ENCODE measurements at regions not wholly inside any gene's neighbourhood (a gene's known extent, or its start where the extent isn't known, plus 50 kb on each side); places are given as distances from the start of the nearest gene placed in this dataset.
"Not testable (repeated sequence)": the region's sequence is repeated elsewhere in the genome, so short reads cannot be mapped to it uniquely, and the experiment has no call there.

DNA sequence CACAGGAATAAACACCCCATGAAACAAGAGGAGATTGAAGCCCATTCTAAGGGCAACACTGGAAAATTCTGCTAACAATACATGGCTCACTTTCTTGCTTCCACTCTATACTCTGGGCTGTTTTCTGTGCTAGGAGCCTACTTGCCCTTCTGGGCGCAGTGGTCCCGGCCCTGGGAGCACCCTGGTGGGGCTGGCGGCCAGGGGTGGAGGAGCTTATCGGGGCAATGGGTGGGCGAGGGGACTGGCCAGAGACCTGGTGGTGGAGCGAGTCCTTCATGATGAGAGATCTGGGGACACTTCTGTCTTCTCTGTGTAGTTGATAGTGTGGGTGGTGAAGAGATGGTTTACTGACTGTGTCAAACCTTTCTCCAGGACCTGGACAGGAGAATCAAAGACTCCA lies 1128.5 kb downstream of the TBL1XR1 start:
- H3K9me3 Mint-ChIP-seq (ENCODE audit: low read depth), result peaks cover 3% of the 10 kb centered on the region
- DNase-seq (no peak), ATAC-seq (no peak)
- no peaks in the 10 kb centered on the region for H3K4me1 Mint-ChIP-seq
- H3K27me3 Mint-ChIP-seq, result no peaks in the 10 kb centered on the region
- CTCF ChIA-PET, result no interaction called here
- no peaks in the 10 kb centered on the region for H3K36me3 Mint-ChIP-seq
- no peak overlapping the region for H3K27ac Mint-ChIP-seq
- H3K4me3 Mint-ChIP-seq, result no peak overlapping the region

GRCh38 chr3:176058856-176059255 lies 1138.4 kb downstream of the TBL1XR1 start:
- no peak overlapping the region for H3K27ac Mint-ChIP-seq
- H3K9me3 Mint-ChIP-seq (ENCODE audit: low read depth), result peaks cover 4% of the 10 kb centered on the region
- ATAC-seq (no peak), DNase-seq (no peak)
- no peaks in the 10 kb centered on the region for H3K4me1 Mint-ChIP-seq
- CTCF ChIA-PET, result no interaction called here
- H3K27me3 Mint-ChIP-seq, result no peaks in the 10 kb centered on the region
- H3K36me3 Mint-ChIP-seq, result no peaks in the 10 kb centered on the region
- no peak overlapping the region for H3K4me3 Mint-ChIP-seq

GRCh38 chr3:176055836-176056235 lies 1141.4 kb downstream of the TBL1XR1 start:
- DNase-seq (no peak), ATAC-seq (no peak)
- Mint-ChIP-seq H3K4me3 (no peak overlapping the region), H3K9me3 (ENCODE audit: low read depth) (peaks cover 4% of the 10 kb centered on the region), H3K36me3 (no peaks in the 10 kb centered on the region), H3K27me3 (no peaks in the 10 kb centered on the region), H3K27ac (no peak overlapping the region), H3K4me1 (no peaks in the 10 kb centered on the region)
- CTCF ChIA-PET, result no interaction called here

DNA sequence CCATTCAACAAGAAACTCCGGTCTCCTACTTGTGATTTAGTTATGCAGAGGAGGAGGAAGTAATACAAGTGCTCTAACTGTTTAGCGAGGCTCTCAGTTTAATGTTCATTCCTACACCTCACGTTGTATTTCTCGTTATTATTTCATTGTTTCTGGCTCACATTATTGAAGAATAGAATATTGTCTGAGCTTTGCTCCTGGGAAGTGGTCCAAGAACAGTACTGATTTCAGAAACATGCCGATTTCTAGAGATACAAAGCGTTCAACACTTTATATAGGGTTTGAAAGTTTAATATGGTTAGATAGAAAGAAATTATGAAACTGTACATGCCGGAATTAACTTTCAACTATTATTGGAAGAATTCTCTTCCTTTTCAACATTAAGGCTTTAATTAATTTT lies 1145.5 kb downstream of the TBL1XR1 start:
- no peak overlapping the region for H3K4me3 Mint-ChIP-seq
- DNase-seq (no peak), ATAC-seq (no peak)
- CTCF ChIA-PET, result no interaction called here
- no peaks in the 10 kb centered on the region for H3K4me1 Mint-ChIP-seq
- H3K27ac Mint-ChIP-seq, result no peak overlapping the region
- peaks cover 4% of the 10 kb centered on the region for H3K9me3 Mint-ChIP-seq (ENCODE audit: low read depth)
- no peaks in the 10 kb centered on the region for H3K27me3 Mint-ChIP-seq
- H3K36me3 Mint-ChIP-seq, result no peaks in the 10 kb centered on the region

GRCh38 chr3:176046703-176047102 lies 1150.6 kb downstream of the TBL1XR1 start:
- ATAC-seq, result no peak
- Mint-ChIP-seq H3K27me3 (no peaks in the 10 kb centered on the region), H3K4me1 (no peaks in the 10 kb centered on the region), H3K36me3 (no peaks in the 10 kb centered on the region), H3K4me3 (no peak overlapping the region), H3K27ac (no peak overlapping the region), H3K9me3 (ENCODE audit: low read depth) (peaks cover 2% of the 10 kb centered on the region)
- DNase-seq, result no peak
- CTCF ChIA-PET, result no interaction called here

GRCh38 chr3:176041812-176042211 lies 1155.5 kb downstream of the TBL1XR1 start:
- H3K9me3 Mint-ChIP-seq (ENCODE audit: low read depth), result peaks cover 2% of the 10 kb centered on the region
- CTCF ChIA-PET, result no interaction called here
- no peak overlapping the region for H3K27ac Mint-ChIP-seq
- no peaks in the 10 kb centered on the region for H3K36me3 Mint-ChIP-seq
- H3K4me1 Mint-ChIP-seq, result no peaks in the 10 kb centered on the region
- ATAC-seq, result no peak
- H3K27me3 Mint-ChIP-seq, result no peaks in the 10 kb centered on the region
- no peak for DNase-seq
- no peak overlapping the region for H3K4me3 Mint-ChIP-seq

DNA sequence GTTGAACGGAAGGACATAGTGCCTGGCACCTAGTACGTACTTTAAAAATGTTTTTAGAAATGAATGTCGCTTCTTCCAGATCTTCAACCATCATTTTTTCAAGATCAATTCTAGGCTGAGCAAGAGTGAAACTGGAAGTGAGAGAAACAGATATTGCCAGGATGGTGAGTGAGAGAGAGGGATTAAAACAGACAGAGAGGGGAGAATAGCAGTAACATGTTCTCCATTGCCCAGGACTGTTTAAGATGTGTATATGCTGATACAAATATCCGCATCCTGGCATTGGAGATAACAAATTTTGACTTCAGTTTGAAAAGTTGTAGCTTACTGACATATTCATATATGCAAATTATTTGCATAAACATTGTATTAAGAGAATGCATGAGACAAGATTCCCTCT lies 1156.1 kb downstream of the TBL1XR1 start:
- Mint-ChIP-seq H3K4me3 (no peak overlapping the region), H3K4me1 (no peaks in the 10 kb centered on the region), H3K27me3 (no peaks in the 10 kb centered on the region), H3K27ac (no peak overlapping the region), H3K9me3 (ENCODE audit: low read depth) (peaks cover 2% of the 10 kb centered on the region), H3K36me3 (no peaks in the 10 kb centered on the region)
- CTCF ChIA-PET, result no interaction called here
- DNase-seq (no peak), ATAC-seq (no peak)

GRCh38 chr3:176037636-176038035 lies 1159.6 kb downstream of the TBL1XR1 start:
- Mint-ChIP-seq H3K4me1 (no peaks in the 10 kb centered on the region), H3K4me3 (no peak overlapping the region), H3K36me3 (no peaks in the 10 kb centered on the region), H3K9me3 (ENCODE audit: low read depth) (peaks cover 2% of the 10 kb centered on the region), H3K27me3 (no peaks in the 10 kb centered on the region), H3K27ac (no peak overlapping the region)
- CTCF ChIA-PET, result no interaction called here
- ATAC-seq (no peak), DNase-seq (no peak)

DNA sequence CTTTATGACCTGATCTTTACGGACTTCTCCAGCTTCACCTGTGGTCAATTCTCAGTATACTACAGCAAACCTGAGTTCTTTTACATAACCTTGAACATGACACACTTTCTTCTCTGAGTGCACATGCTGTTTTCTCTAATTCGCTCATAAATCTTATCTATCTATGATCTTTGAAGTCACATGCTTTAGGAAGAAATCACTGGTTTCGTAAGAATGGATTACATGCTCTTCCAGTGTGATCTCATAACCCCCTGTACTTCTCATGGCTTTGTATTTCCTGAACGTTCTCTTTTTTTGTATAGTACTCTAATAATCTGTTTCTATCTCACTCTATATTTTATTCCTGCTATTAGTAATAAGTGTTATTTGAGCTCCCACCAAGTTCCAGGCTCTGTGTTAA lies 1165.2 kb downstream of the TBL1XR1 start:
- ATAC-seq, result no peak
- CTCF ChIA-PET, result no interaction called here
- Mint-ChIP-seq H3K27ac (no peak overlapping the region), H3K27me3 (no peaks in the 10 kb centered on the region), H3K9me3 (ENCODE audit: low read depth) (peaks cover 2% of the 10 kb centered on the region), H3K36me3 (no peaks in the 10 kb centered on the region), H3K4me3 (no peak overlapping the region), H3K4me1 (no peaks in the 10 kb centered on the region)
- no peak for DNase-seq

GRCh38 chr3:176016203-176016602 lies 1157.1 kb downstream of the NAALADL2 start:
- H3K4me1 Mint-ChIP-seq; H3K27me3 Mint-ChIP-seq; H3K4me3 Mint-ChIP-seq; CTCF ChIA-PET; H3K27ac Mint-ChIP-seq; DNase-seq; H3K36me3 Mint-ChIP-seq; ATAC-seq; H3K9me3 Mint-ChIP-seq (ENCODE audit: low read depth): not testable (repeated sequence)

DNA sequence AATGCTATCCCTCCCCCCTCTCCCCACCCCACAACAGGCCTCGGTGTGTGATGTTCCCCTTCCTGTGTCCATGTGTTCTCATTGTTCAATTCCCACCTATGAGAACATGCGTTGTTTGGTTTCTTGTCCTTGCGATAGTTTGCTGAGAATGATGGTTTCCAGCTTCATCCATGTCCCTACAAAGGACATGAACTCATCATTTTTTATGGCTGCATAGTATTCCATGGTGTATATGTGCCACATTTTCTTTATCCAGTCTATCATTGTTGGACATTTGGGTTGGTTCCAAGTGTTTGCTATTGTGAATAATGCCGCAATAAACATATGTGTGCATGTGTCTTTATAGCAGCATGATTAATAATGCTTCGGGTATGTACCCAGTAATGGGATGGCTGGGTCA lies 1156.1 kb downstream of the NAALADL2 start:
- ATAC-seq; CTCF ChIA-PET; H3K36me3 Mint-ChIP-seq; H3K4me1 Mint-ChIP-seq; H3K9me3 Mint-ChIP-seq (ENCODE audit: low read depth); H3K4me3 Mint-ChIP-seq; H3K27me3 Mint-ChIP-seq; H3K27ac Mint-ChIP-seq; DNase-seq: not testable (repeated sequence)

GRCh38 chr3:176009256-176009655 lies 1150.1 kb downstream of the NAALADL2 start:
- Mint-ChIP-seq H3K36me3 (no peaks in the 10 kb centered on the region), H3K27ac (no peak overlapping the region), H3K4me3 (no peak overlapping the region), H3K27me3 (no peaks in the 10 kb centered on the region), H3K4me1 (no peaks in the 10 kb centered on the region), H3K9me3 (ENCODE audit: low read depth) (peaks cover 5% of the 10 kb centered on the region)
- DNase-seq, result no peak
- ATAC-seq, result no peak
- CTCF ChIA-PET, result no interaction called here

GRCh38 chr3:176005564-176005963 lies 1146.4 kb downstream of the NAALADL2 start:
- no peaks in the 10 kb centered on the region for H3K27me3 Mint-ChIP-seq
- CTCF ChIA-PET, result no interaction called here
- no peaks in the 10 kb centered on the region for H3K4me1 Mint-ChIP-seq
- H3K27ac Mint-ChIP-seq, result no peak overlapping the region
- H3K9me3 Mint-ChIP-seq (ENCODE audit: low read depth), result peaks cover 2% of the 10 kb centered on the region
- ATAC-seq, result no peak
- DNase-seq, result no peak
- no peak overlapping the region for H3K4me3 Mint-ChIP-seq
- H3K36me3 Mint-ChIP-seq, result no peaks in the 10 kb centered on the region

GRCh38 chr3:175989161-175989560 lies 1130.0 kb downstream of the NAALADL2 start:
- DNase-seq, result no peak
- CTCF ChIA-PET, result no interaction called here
- Mint-ChIP-seq H3K4me1 (no peaks in the 10 kb centered on the region), H3K36me3 (no peaks in the 10 kb centered on the region), H3K27me3 (no peaks in the 10 kb centered on the region), H3K27ac (no peak overlapping the region), H3K9me3 (ENCODE audit: low read depth) (peaks cover 8% of the 10 kb centered on the region), H3K4me3 (no peak overlapping the region)
- no peak for ATAC-seq

GRCh38 chr3:175988401-175988800 lies 1129.3 kb downstream of the NAALADL2 start:
- H3K9me3 Mint-ChIP-seq (ENCODE audit: low read depth), result peaks cover 8% of the 10 kb centered on the region
- H3K4me1 Mint-ChIP-seq, result no peaks in the 10 kb centered on the region
- H3K27ac Mint-ChIP-seq, result no peak overlapping the region
- CTCF ChIA-PET, result no interaction called here
- H3K36me3 Mint-ChIP-seq, result no peaks in the 10 kb centered on the region
- no peaks in the 10 kb centered on the region for H3K27me3 Mint-ChIP-seq
- no peak for ATAC-seq
- no peak for DNase-seq
- H3K4me3 Mint-ChIP-seq, result no peak overlapping the region
